DND-41 (cell line): ENCODE measurements at regions not wholly inside any gene's neighbourhood (a gene's known extent, or its start where the extent isn't known, plus 50 kb on each side); places are given as distances from the start of the nearest gene placed in this dataset.
"Not testable (repeated sequence)": the region's sequence is repeated elsewhere in the genome, so short reads cannot be mapped to it uniquely, and the experiment has no call there.

Experiments
- EZH2 ChIP-seq: IDR thresholded peaks from 3 replicates; pipeline ENCODE4 v1.6.1; 2012; ENCODE audit warnings: borderline replicate concordance, low read depth, mild to moderate bottlenecking, moderate library complexity, low read length, inconsistent platforms; ENCODE audit not compliant: severe bottlenecking
- TF ChIP-seq, protein P1 (sequence below): IDR thresholded peaks from 2 replicates; pipeline ENCODE4 v1.5.1; 2012; ENCODE audit warnings: borderline replicate concordance, low read length, moderate library complexity, mild to moderate bottlenecking; ENCODE audit not compliant: poor library complexity, severe bottlenecking; ENCODE audit errors: extremely low read depth

DNA sequence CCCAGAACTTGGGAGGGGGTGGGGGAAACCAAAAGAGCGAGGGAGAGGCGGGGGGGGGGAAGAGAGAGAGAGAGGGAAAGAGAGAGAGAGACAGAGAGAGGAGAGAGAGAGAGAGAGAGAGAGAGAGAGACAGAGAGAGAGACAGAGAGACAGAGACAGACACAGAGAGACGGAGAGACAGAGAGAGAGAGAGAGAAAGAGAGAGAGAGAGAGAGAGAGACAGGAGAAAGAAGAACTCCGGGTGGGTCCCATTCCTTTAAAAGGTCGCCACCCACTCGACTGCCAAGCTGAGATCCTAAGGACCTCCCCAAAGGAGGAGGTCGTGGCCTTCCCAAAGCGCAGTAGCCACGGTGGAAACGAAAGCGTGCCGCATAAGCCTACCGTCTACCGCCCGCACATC lies 49.8 kb upstream of the RNU2-1 start:
- TF ChIP-seq, protein P1, sequence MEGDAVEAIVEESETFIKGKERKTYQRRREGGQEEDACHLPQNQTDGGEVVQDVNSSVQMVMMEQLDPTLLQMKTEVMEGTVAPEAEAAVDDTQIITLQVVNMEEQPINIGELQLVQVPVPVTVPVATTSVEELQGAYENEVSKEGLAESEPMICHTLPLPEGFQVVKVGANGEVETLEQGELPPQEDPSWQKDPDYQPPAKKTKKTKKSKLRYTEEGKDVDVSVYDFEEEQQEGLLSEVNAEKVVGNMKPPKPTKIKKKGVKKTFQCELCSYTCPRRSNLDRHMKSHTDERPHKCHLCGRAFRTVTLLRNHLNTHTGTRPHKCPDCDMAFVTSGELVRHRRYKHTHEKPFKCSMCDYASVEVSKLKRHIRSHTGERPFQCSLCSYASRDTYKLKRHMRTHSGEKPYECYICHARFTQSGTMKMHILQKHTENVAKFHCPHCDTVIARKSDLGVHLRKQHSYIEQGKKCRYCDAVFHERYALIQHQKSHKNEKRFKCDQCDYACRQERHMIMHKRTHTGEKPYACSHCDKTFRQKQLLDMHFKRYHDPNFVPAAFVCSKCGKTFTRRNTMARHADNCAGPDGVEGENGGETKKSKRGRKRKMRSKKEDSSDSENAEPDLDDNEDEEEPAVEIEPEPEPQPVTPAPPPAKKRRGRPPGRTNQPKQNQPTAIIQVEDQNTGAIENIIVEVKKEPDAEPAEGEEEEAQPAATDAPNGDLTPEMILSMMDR: not testable (repeated sequence)
- TF ChIP-seq EZH2: not testable (repeated sequence)
